ENCODE measurements at regions not wholly inside any gene's neighbourhood (a gene's known extent, or its start where the extent isn't known, plus 50 kb on each side); places are given as distances from the start of the nearest gene placed in this dataset.

GRCh38 chr2:20132990-20133535 lies 81.6 kb upstream of the LAPTM4A start:
- ChIA-PET RAD21 (ENCODE audit: low non-redundant PET in 1 of 2, low total read pairs in 2 of 2, uncharacterized antibody in 2 of 2, unreplicated experiment in 2 of 2) (no interaction called here), POLR2A (no interaction called here), CTCF (no interaction called here)
- H3K9ac ChIP-seq (ENCODE audit: low read length): no peak overlapping the region
- H3K36me3 ChIP-seq (ENCODE audit: control insufficient read depth in 1 of 2, insufficient read depth in 2 of 2, low read length in 2 of 2): no peaks in the 10 kb centered on the region
- no peaks in the 10 kb centered on the region for H3K79me2 ChIP-seq (ENCODE audit: insufficient read depth, low read length)
- H4K20me1 ChIP-seq (ENCODE audit: insufficient read depth): no peaks in the 10 kb centered on the region
- no peaks in the 10 kb centered on the region for H3K27me3 ChIP-seq (ENCODE audit: insufficient read depth, low read length)
- TF ChIP-seq RAD21 (IDR thresholded peaks at IDR 0.05; ENCODE audit: low read depth) (no peak), ATF3 (IDR thresholded peaks at IDR 0.05) (no peak), CEBPB (IDR thresholded peaks at IDR 0.05; ENCODE audit: low read depth) (no peak), ZNF274 (IDR thresholded peaks at IDR 0.05; ENCODE audit: low read depth, low read length) (no peak), SIN3A (IDR thresholded peaks at IDR 0.05; ENCODE audit: low read depth) (no peak), MAX (IDR thresholded peaks at IDR 0.05) (no peak), ELF1 (IDR thresholded peaks at IDR 0.05; ENCODE audit: borderline replicate concordance, low read depth) (no peak), JUND (IDR thresholded peaks at IDR 0.05) (no peak), EZH2 (IDR thresholded peaks at IDR 0.05) (no peak), EGR1 (IDR thresholded peaks at IDR 0.05; ENCODE audit: low read depth) (no peak), ZFX (IDR thresholded peaks at IDR 0.05) (no peak), TCF7L2 (IDR thresholded peaks at IDR 0.05; ENCODE audit: borderline replicate concordance, extremely low read depth, insufficient read depth, insufficient read length) (no peak), FOSL1 (IDR thresholded peaks at IDR 0.05; ENCODE audit: low read depth) (no peak), POLR2A (IDR thresholded peaks at IDR 0.05; ENCODE audit: borderline replicate concordance, extremely low read depth, insufficient read depth, insufficient read length) (no peak), SP1 (IDR thresholded peaks at IDR 0.05; ENCODE audit: low read depth) (no peak), SRF (IDR thresholded peaks at IDR 0.05; ENCODE audit: low read depth) (no peak), CBX3 (IDR thresholded peaks at IDR 0.05; ENCODE audit: low read depth) (no peak), REST (IDR thresholded peaks at IDR 0.05; ENCODE audit: low read depth) (no peak)
- H2AFZ ChIP-seq (ENCODE audit: low read depth, low read length, poor library complexity, severe bottlenecking): no peak overlapping the region
- no peaks in the 10 kb centered on the region for H3K9me3 ChIP-seq (ENCODE audit: control insufficient read depth in 1 of 2, insufficient read depth in 1 of 2, low read depth in 1 of 2, low read length in 2 of 2)
- BruUV-seq (replicated peaks): no TSS peak
- peaks cover 0 to 11% of the 10 kb centered on the region in 2 experiments; a peak in 2 of 4 replicates for H3K4me1 ChIP-seq (ENCODE audit: control insufficient read depth in 1 of 2, insufficient read depth in 2 of 2, low read length in 2 of 2)
- intact Hi-C loops (cut with micrococcal nuclease): no loop called here
- no peak overlapping the region for H3K27ac ChIP-seq (ENCODE audit: low read depth, low read length)
- no peak overlapping the region for H3K4me2 ChIP-seq (ENCODE audit: low read length)
- no peak overlapping the region for H3K4me3 ChIP-seq (replicated peaks in 1 of 2; ENCODE audit: low read depth in 1 of 2, low read length in 2 of 2)
- ATAC-seq (no peak), DNase-seq (ENCODE audit: low read depth, low spot score) (no peak)
- H3K9me2 ChIP-seq (ENCODE audit: insufficient read depth): no peaks in the 10 kb centered on the region
